H1 (cell line): ENCODE measurements at regions not wholly inside any gene's neighbourhood (a gene's known extent, or its start where the extent isn't known, plus 50 kb on each side); places are given as distances from the start of the nearest gene placed in this dataset.

Experiments used
- CTCF ChIA-PET: fragments of 300-600 bp; sonication (Branson Sonifier 250); formaldehyde crosslinking; loops from one replicate; lab custom pipeline; 2021; ENCODE audit not compliant: partially characterized antibody; lab: Charles Lee
- POLR2A ChIA-PET: fragments of 300-600 bp; sonication (Branson Sonifier 250); formaldehyde crosslinking; loops from one replicate; lab custom pipeline; 2021; ENCODE audit warnings: inconsistent platforms; ENCODE audit not compliant: partially characterized antibody; lab: Charles Lee
- DNase-seq, 2 experiments: peaks; one replicate each; pipeline versions ENCODE4 v3.0.0 to v3.0.0-alpha.2; 2010 to 2022; ENCODE audit warnings: low spot score in 2 of 2, low read depth in 1 of 2, mixed read lengths in 1 of 2
- FAIRE-seq: peaks from 2 replicates; lab custom pipeline; 2011; peaks lifted over from hg19 to GRCh38; lab: Jason Lieb, UNC
- H2AFZ ChIP-seq: 2 replicates; pipeline ENCODE4 v1.8.1; 2012; ENCODE audit warnings: low read length, inconsistent platforms
- H2AK5ac ChIP-seq: 2 replicates; pipeline ENCODE4 v1.6.1; 2013; ENCODE audit warnings: low read depth, low read length
- H2BK120ac ChIP-seq: replicated peaks from 2 replicates; pipeline ENCODE3; 2013; ENCODE audit warnings: low read depth, low read length, inconsistent platforms
- H2BK12ac ChIP-seq: 2 replicates; pipeline ENCODE4 v1.6.1; 2013; ENCODE audit warnings: low read depth, low read length
- H2BK15ac ChIP-seq: 2 replicates; pipeline ENCODE4 v1.6.1; 2013; ENCODE audit warnings: low read length
- H2BK20ac ChIP-seq: 2 replicates; pipeline ENCODE4 v1.6.1; 2013; ENCODE audit warnings: low read length
- H2BK5ac ChIP-seq: 2 replicates; pipeline ENCODE4 v1.6.1; 2013; ENCODE audit warnings: low read depth, low read length
- H3K14ac ChIP-seq: 2 replicates; pipeline ENCODE4 v1.6.1; 2013; ENCODE audit warnings: inconsistent platforms; ENCODE audit not compliant: insufficient read length
- H3K18ac ChIP-seq: 2 replicates; pipeline ENCODE4 v1.6.1; 2013; ENCODE audit warnings: low read length; ENCODE audit errors: extremely low read depth
- H3K23ac ChIP-seq: 2 replicates; pipeline ENCODE4 v1.6.1; 2013; ENCODE audit warnings: inconsistent platforms; ENCODE audit not compliant: insufficient read length
- H3K23me2 ChIP-seq: 2 replicates; pipeline ENCODE4 v1.6.1; 2013; ENCODE audit warnings: low read depth, low read length
- H3K27ac ChIP-seq: 2 replicates; pipeline ENCODE4 v1.6.1; 2011; ENCODE audit warnings: low read depth, low read length, inconsistent platforms
- H3K27me3 ChIP-seq, 4 experiments: replicated peaks in 1 of 4; 1 replicate in 1 of 4; 2 replicates in 3 of 4; pipeline versions ENCODE4 v1.6.1 to v1.8.1; 2011 to 2013; ENCODE audit warnings: low read length in 3 of 4, mild to moderate bottlenecking in 3 of 4, inconsistent platforms in 2 of 4, mixed read lengths in 2 of 4, moderate library complexity in 1 of 4; ENCODE audit not compliant: control insufficient read depth in 3 of 4, insufficient read depth in 3 of 4; ENCODE audit errors: extremely low read depth in 1 of 4
- H3K36me3 ChIP-seq, 4 experiments: 2 replicates each; pipeline versions ENCODE4 v1.6.1 to v1.8.1; 2011 to 2013; ENCODE audit warnings: mild to moderate bottlenecking in 4 of 4, low read length in 3 of 4, moderate library complexity in 2 of 4, control low read depth in 1 of 4, inconsistent platforms in 1 of 4; ENCODE audit not compliant: insufficient read depth in 4 of 4, control insufficient read depth in 2 of 4
- H3K4ac ChIP-seq: replicated peaks from 2 replicates; pipeline ENCODE3; 2013; ENCODE audit warnings: low read length, low read depth, mixed read lengths, inconsistent platforms; ENCODE audit not compliant: insufficient read length
- H3K4me1 ChIP-seq, 4 experiments: replicated peaks in 1 of 4; 1 replicate in 1 of 4; 2 replicates in 3 of 4; pipeline versions ENCODE4 v1.6.1 to v1.8.1; 2011 to 2013; ENCODE audit warnings: low read length in 3 of 4, inconsistent platforms in 2 of 4, mixed read lengths in 1 of 4; ENCODE audit not compliant: insufficient read depth in 4 of 4, control insufficient read depth in 3 of 4
- H3K4me2 ChIP-seq, 2 experiments: 2 replicates each; pipeline versions ENCODE4 v1.6.1 to v1.8.1; 2011 to 2013; ENCODE audit warnings: low read depth in 2 of 2, low read length in 2 of 2, control low read depth in 1 of 2, inconsistent platforms in 1 of 2, mild to moderate bottlenecking in 1 of 2; ENCODE audit not compliant: insufficient read depth in 1 of 2
- H3K4me3 ChIP-seq, 4 experiments: fragments of 200-600, 300-600 bp in 1 of 4; sonication (generic), shearing (Covaris generic), sonication (Bioruptor Twin) in 1 of 4; 2 replicates each; pipeline versions ENCODE4 v1.5.1 to v1.8.1; 2011 to 2016; ENCODE audit warnings: low read length in 4 of 4, low read depth in 3 of 4, control low read depth in 2 of 4, inconsistent platforms in 2 of 4, mild to moderate bottlenecking in 2 of 4, mixed read lengths in 1 of 4, moderate library complexity in 1 of 4; ENCODE audit not compliant: insufficient read depth in 2 of 4; ENCODE audit errors: extremely low read depth in 1 of 4
- H3K56ac ChIP-seq: replicated peaks from 2 replicates; pipeline ENCODE3; 2013; ENCODE audit warnings: low read depth, mild to moderate bottlenecking, mixed read lengths, low read length, inconsistent platforms; ENCODE audit not compliant: insufficient read length
- H3K79me1 ChIP-seq: 2 replicates; pipeline ENCODE4 v1.6.1; 2013; ENCODE audit warnings: low read depth, low read length, control low read depth
- H3K79me2 ChIP-seq, 2 experiments: 2 replicates each; pipeline versions ENCODE4 v1.6.1 to v1.8.1; 2012 to 2013; ENCODE audit warnings: low read length in 2 of 2, mild to moderate bottlenecking in 2 of 2, inconsistent platforms in 1 of 2; ENCODE audit not compliant: insufficient read depth in 2 of 2, control insufficient read depth in 1 of 2
- H3K9ac ChIP-seq, 4 experiments: replicated peaks in 1 of 4; 1 replicate in 1 of 4; 2 replicates in 3 of 4; pipeline versions ENCODE4 v1.6.1 to v1.8.1; 2011 to 2013; ENCODE audit warnings: low read depth in 3 of 4, low read length in 3 of 4, control low read depth in 2 of 4, mild to moderate bottlenecking in 2 of 4, moderate library complexity in 2 of 4, inconsistent platforms in 1 of 4; ENCODE audit errors: extremely low read depth in 1 of 4
- H3K9me3 ChIP-seq, 2 experiments: 2 replicates each; pipeline versions ENCODE4 v1.6.1 to v1.8.1; 2012 to 2013; ENCODE audit warnings: mild to moderate bottlenecking in 2 of 2, moderate library complexity in 2 of 2, control low read depth in 1 of 2, inconsistent platforms in 1 of 2, low read depth in 1 of 2, low read length in 1 of 2, mixed read lengths in 1 of 2; ENCODE audit not compliant: insufficient read depth in 2 of 2
- H4K20me1 ChIP-seq, 2 experiments: replicated peaks in 1 of 2; 2 replicates each; pipeline versions ENCODE3 to v1.8.1; 2011 to 2013; ENCODE audit warnings: inconsistent platforms in 2 of 2, low read length in 2 of 2, mild to moderate bottlenecking in 1 of 2; ENCODE audit not compliant: insufficient read depth in 2 of 2, control insufficient read depth in 1 of 2
- H4K5ac ChIP-seq: 2 replicates; pipeline ENCODE4 v1.6.1; 2013; ENCODE audit warnings: low read length, low read depth, mixed read lengths, inconsistent platforms; ENCODE audit not compliant: insufficient read length
- H4K8ac ChIP-seq: 2 replicates; pipeline ENCODE4 v1.8.0; 2013; ENCODE audit warnings: mild to moderate bottlenecking, moderate library complexity, low read length, inconsistent platforms; ENCODE audit not compliant: insufficient read depth; ENCODE audit errors: extremely low read depth
- H4K91ac ChIP-seq: replicated peaks from 2 replicates; pipeline ENCODE3; 2013; ENCODE audit warnings: low read length, mixed read lengths, inconsistent platforms; ENCODE audit not compliant: insufficient read length
- CBX5 ChIP-seq: fragments of 300-800, 300-1000 bp; sonication (generic); IDR thresholded peaks from 2 replicates; pipeline ENCODE4 v1.7.1; 2016; ENCODE audit warnings: antibody characterized with exemption, low read length, low read depth
- CHD2 ChIP-seq: IDR thresholded peaks from 2 replicates; pipeline ENCODE4 v1.6.1; 2012; ENCODE audit warnings: low read length, improper control_type of control experiment
- KDM4A ChIP-seq: IDR thresholded peaks from one replicate; pipeline ENCODE4 v1.7.1; 2012; ENCODE audit warnings: low read depth, mild to moderate bottlenecking, moderate library complexity, low read length, inconsistent platforms; ENCODE audit not compliant: severe bottlenecking
- SIX5 ChIP-seq: IDR thresholded peaks from 2 replicates; pipeline ENCODE4 v1.6.1; 2011; ENCODE audit warnings: mild to moderate bottlenecking, low read depth, low read length
- SRF ChIP-seq: IDR thresholded peaks from 2 replicates; pipeline ENCODE4 v1.6.1; 2011; ENCODE audit warnings: mild to moderate bottlenecking, low read depth, low read length, moderate library complexity
- WGBS, 2 experiments: shearing (Covaris generic) in 1 of 2; methylation state at CpG; one replicate each; pipeline versions ENCODE4 v1.1.6 to v1.1.7; 2013 to 2015; ENCODE audit warnings: low lambda C conversion rate in 2 of 2, mixed read lengths in 2 of 2, inconsistent platforms in 1 of 2, low coverage in 1 of 2, missing lambda C conversion rate in 1 of 2; ENCODE audit not compliant: insufficient replicate concordance in 2 of 2, insufficient coverage in 1 of 2, insufficient read length in 1 of 2; ENCODE audit errors: extremely low coverage in 1 of 2, missing lambda C conversion rate in 1 of 2; 5-methylcytosine and 5-hydroxymethylcytosine counted together

- Histone ChIP-seq H3K18ac (no peak overlapping the region), H4K20me1 (no peaks in the 10 kb centered on the region), H3K23ac (no peak overlapping the region), H3K4ac (no peak overlapping the region), H4K5ac (no peak overlapping the region), H3K79me1 (no peaks in the 10 kb centered on the region), H2BK120ac (no peak overlapping the region), H3K4me3 (no peak overlapping the region), H2AK5ac (no peak overlapping the region), H3K27me3 (no peaks in the 10 kb centered on the region), H3K14ac (no peak overlapping the region), H3K4me2 (no peak overlapping the region), H4K8ac (no peak overlapping the region), H3K9ac (no peak overlapping the region), H3K4me1 (no peaks in the 10 kb centered on the region), H3K79me2 (no peaks in the 10 kb centered on the region), H3K36me3 (no peaks in the 10 kb centered on the region), H3K27ac (no peak overlapping the region), H4K91ac (no peak overlapping the region), H2AFZ (no peak overlapping the region), H2BK15ac (no peak overlapping the region), H2BK20ac (no peak overlapping the region), H3K56ac (no peak overlapping the region), H3K9me3 (no peaks in the 10 kb centered on the region), H2BK12ac (no peak overlapping the region), H3K23me2 (no peaks in the 10 kb centered on the region), H2BK5ac (no peak overlapping the region)
- 88% methylated on average over 3 of the region's 3 CpGs; no CpG with 5 or more reads in 1 of the 2 experiments for WGBS, 2 experiments
- ChIA-PET POLR2A (no interaction called here), CTCF (no interaction called here)
- no peak for FAIRE-seq
- no peak for DNase-seq
- TF ChIP-seq SRF (no peak), KDM4A (no peak), CHD2 (no peak), SIX5 (no peak), CBX5 (no peak)
Observed at GRCh38 chr6:126880964-126881363, 237.5 kb upstream of the RSPO3 start.
